NCI-H1436 (cell line): ENCODE measurements at regions not wholly inside any gene's neighbourhood (a gene's known extent, or its start where the extent isn't known, plus 50 kb on each side); places are given as distances from the start of the nearest gene placed in this dataset.

Source experiments
- DNase-seq: peaks from one replicate; lab custom pipeline; 2025; lab: John Stamatoyannopoulos, UW

DNA sequence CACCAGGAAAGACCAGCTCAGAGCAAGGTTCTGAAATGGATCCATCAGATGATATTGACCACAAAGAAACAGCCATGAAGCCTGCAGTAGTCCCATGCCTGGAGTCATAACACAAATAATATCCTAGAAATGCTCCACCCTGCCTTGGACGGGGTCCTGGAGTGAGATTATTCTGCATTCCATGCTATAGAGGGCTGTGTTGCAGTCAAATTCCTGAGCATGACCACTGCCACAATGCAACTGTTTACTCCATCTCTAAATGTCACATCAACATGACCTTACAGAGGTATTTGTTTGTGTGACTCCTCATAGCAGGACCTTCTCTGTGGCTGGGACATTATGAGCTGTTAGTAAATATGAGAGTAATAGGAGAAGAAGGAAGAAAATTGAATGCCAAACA is 257.5 kb upstream of the TCF21 start:
- no peak for DNase-seq

GRCh38 chr6:133632206-133632605 is 256.7 kb upstream of the TCF21 start:
- no peak for DNase-seq

GRCh38 chr6:133632906-133633305 is 256.0 kb upstream of the TCF21 start:
- DNase-seq: no peak

- no peak for DNase-seq
Measured at GRCh38 chr6:133634474-133634873, 254.4 kb upstream of the TCF21 start.

- no peak for DNase-seq
Measured at GRCh38 chr6:133635447-133635846, 253.5 kb upstream of the TCF21 start.

DNA sequence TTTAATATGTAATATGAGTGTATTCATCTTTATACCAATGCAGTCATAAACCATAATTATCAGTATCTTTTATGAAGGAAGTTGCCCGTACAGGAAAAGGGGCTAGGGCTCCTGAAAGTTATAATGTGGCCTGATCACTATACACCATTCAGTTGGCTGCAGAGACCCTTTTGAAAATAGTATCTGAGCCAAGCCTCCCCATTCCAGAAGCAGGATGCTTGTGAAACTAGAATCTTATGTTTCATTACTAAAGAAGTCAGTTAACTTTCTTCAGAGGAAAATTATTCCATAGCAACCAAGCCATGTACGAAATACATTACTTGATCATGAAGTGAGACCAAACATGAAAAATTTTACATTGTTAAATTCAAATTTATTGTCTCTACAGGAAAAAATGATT is 251.5 kb upstream of the TCF21 start:
- no peak for DNase-seq

DNA sequence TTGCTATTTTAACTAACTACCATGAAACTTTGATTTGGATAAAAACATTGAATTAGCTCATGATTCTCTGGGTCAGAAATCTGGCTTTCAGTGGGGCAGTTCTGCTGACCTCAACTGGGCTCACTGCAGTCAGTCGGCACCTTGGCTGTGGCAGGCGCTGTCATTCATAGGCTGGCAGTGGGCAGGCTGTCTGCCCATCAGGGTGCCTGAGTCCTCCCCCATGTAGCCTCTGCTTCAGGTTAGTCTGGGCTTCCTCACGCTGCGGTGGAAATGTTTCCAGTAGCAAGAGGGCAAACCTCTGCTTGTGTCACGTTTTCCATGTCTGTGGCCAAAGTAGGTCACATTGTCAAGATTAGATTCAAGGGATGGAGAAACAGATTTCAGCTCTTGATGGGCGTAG is 251.0 kb upstream of the TCF21 start:
- DNase-seq: no peak

DNA sequence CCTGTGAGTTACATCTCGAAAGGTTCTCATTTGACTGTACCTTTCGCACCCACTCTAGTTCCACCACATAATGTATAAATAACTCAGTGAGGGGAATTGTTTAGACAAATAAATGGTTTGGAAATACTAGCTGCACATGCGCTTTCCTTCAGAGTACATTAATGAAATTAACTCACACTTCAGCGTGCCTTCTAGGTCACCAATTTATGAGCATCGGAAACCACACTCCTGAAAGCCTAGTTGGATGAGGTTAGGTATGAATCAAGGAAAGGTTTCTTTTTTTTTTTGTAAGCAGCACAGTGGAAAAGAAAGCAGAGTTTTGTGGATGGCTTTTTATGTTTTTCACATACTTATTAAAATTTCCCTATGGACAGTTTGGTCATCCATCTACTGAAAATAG is 247.8 kb upstream of the TCF21 start:
- no peak for DNase-seq

DNA sequence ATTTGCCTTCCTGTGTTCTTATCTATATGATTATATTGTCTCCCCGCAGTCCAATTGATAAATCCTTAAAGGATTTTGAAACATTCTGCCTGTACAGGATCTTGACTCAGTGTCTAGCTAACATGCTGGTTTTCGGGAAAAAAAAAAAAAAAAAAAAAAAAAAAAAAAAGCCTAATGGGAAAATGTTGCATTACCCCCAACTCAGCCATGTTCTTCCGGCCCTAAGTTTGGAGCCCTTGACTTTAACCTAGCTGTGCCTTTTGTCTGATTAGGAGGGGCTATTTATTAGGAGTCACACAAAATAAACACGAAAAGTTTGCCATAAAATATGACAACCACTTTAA is 244.4 kb upstream of the TCF21 start:
- no peak for DNase-seq

GRCh38 chr6:133644892-133645619 is 243.9 kb upstream of the TCF21 start:
- DNase-seq: no peak

- DNase-seq: no peak
Measured at GRCh38 chr6:133645966-133646740, 242.8 kb upstream of the TCF21 start.

- DNase-seq: no peak
Measured at GRCh38 chr6:133648581-133648980, 240.3 kb upstream of the TCF21 start.

DNA sequence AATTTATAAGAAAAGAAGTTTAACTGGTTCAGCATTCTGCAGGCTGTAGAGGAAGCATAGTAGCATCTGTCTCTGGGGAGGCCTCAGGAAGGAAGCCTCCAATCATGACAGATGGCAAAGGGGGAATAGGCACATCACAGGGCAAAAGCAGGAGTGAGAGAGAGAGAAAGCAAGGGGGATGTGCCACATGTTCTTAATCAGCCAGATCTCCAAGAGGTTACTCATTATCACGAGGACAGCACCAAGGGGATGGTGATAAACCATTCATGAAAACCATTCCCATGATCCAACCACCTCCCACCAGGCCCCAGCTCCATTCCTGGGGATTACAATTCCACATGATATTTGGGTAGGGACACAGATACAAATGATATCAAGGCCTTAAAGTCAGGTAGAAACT is 217.5 kb upstream of the TCF21 start:
- no peak for DNase-seq

GRCh38 chr6:133673056-133673455 is 215.9 kb upstream of the TCF21 start:
- no peak for DNase-seq

DNA sequence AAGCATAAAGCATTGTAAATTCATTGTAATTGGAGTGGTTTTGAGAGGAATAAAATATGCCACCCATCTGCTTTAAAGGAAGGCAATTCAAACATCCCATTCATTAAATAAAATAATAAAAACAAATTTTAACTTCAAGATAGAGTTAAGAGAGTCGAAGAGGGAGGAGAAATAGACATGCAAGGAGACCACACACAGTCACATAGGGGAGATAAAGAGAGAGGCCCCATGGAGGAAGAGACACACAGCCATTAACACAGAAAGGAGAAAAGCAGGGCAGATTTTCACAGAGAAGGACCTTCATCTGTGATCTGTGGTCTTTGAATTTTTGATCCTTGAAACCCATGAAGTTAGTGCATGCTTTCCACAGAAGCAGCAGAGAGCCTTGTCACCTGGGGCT is 214.3 kb upstream of the TCF21 start:
- no peak for DNase-seq

DNA sequence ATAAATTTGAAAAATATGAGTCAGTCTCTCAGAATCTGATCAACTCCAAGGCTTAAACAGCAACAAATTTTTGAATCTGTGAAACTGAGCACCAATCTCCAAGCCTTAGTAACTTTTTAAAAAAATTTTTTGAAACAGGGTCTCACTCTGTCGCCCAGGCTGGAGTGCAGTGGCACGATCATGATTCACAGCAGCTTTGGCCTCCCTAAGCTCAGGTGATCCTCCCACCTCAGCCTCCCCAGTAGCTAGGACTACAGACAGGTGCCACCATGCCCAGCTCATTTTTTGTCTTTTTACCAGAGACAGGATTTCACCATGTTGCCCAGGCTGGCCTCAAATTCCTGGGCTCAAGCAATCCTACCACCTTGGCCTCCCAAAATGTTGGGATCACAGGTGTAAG is 207.9 kb upstream of the TCF21 start:
- DNase-seq: no peak

GRCh38 chr6:133681891-133682290 is 207.0 kb upstream of the TCF21 start:
- DNase-seq: no peak

- DNase-seq: no peak
Measured at GRCh38 chr6:133682506-133683307, 206.2 kb upstream of the TCF21 start.

DNA sequence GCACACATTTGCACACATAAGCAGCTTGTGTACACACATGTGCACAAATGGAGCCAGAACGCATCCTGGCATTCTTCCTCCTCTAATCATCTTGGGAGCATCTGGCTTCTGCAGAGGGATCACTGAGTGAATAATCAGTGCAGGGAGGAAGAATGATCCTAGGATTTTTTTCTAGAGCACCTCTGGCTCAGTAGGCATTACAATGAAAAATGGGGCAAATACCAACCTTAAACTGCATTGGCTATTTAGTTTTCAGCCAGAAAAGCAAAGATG is 205.7 kb upstream of the TCF21 start:
- DNase-seq: no peak

GRCh38 chr6:133683606-133684005 is 205.3 kb upstream of the TCF21 start:
- no peak for DNase-seq

DNA sequence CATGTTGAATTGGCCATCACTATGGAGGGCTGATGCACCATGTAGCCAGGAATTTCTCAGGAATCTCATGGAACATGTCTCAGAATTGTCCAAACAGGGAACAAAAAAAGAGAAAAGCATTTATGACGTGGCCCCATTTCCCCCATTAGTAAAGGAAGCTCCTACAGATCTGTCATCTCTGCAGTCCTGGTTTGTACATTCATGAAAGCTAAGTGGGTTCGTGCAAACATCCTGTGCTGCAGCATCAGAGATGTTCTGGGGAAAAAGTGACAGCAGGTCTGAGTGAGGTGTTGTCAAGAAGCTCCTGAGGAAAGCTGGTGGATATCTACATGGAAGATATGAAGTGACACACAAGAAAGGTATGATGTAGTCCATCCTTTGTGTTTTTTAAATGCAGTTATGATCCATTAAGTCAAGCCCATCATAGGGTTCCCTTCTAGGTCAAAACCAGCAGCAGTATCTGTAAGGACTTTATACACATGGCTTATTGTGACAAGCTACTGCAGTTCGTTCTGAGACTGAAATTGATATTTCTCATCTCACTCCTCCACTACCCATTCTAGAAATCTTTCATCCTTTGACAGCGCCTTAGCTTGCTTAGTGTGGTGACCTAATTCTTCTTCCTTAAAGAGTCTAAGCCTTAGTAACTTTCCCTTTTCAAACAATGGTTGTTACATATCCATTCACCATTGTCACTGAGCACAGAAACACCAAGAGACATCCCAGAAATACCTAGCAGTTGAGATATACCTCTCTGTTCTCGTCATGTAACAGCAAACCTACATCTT is 200.0 kb upstream of the TCF21 start:
- no peak for DNase-seq

GRCh38 chr6:133689863-133690262 is 199.1 kb upstream of the TCF21 start:
- no peak for DNase-seq
